AG04449 (cell line): ENCODE measurements at regions not wholly inside any gene's neighbourhood (a gene's known extent, or its start where the extent isn't known, plus 50 kb on each side); places are given as distances from the start of the nearest gene placed in this dataset.

Experiments used
- CTCF ChIA-PET: fragments of 350-600 bp; formaldehyde crosslinking; extraction: SDS; loops from one replicate; lab custom pipeline; 2021; ENCODE audit warnings: antibody characterized with exemption; lab: Yijun Ruan, JAX
- POLR2A ChIA-PET: fragments of 400-600, 350-600 bp; formaldehyde crosslinking; extraction: SDS; loops from one replicate; lab custom pipeline; 2020; ENCODE audit warnings: antibody characterized with exemption, inconsistent platforms; lab: Yijun Ruan, JAX
- DNase-seq: peaks from one replicate; pipeline ENCODE4 v3.0.0-alpha.2; 2010; ENCODE audit warnings: low read depth, low spot score
- H3K4me3 ChIP-seq: 2 replicates; pipeline ENCODE4 v1.5.1; 2011; ENCODE audit warnings: low read depth, mild to moderate bottlenecking, control low read depth, low read length
- CTCF ChIP-seq: IDR thresholded peaks from one replicate; pipeline ENCODE4 v1.5.1; 2011; ENCODE audit warnings: mild to moderate bottlenecking, moderate library complexity, low read length, control low read depth, inconsistent platforms; ENCODE audit not compliant: insufficient read depth; ENCODE audit errors: missing control alignments

- DNase-seq = no peak
- POLR2A ChIA-PET = no interaction called here
These were observed 88.5 kb upstream of the FIBIN start for GRCh38 chr11:26905368-26905767.

GRCh38 chr11:26909515-26909914, 84.4 kb upstream of the FIBIN start:
- H3K4me3 ChIP-seq = no peak overlapping the region
- no peak for TF ChIP-seq CTCF
- DNase-seq = no peak
- ChIA-PET CTCF (interaction anchor here (0.9 kb wide), 1 partner anchor 249 kb away, joined by 3 read pairs; no protein-coding TSS in a partner anchor), POLR2A (no interaction called here)

More at GRCh38 chr11:26905368-26905767, 88.5 kb upstream of the FIBIN start:
- TF ChIP-seq CTCF = no peak
- no peak overlapping the region for H3K4me3 ChIP-seq
- CTCF ChIA-PET = no interaction called here

- no peak overlapping the region for H3K4me3 ChIP-seq
- POLR2A ChIA-PET = interaction anchor here (0.7 kb wide), 1 partner anchor 37 kb away, joined by 3 read pairs; no protein-coding TSS in a partner anchor
- CTCF ChIA-PET = interaction anchor here (0.9 kb wide), 1 partner anchor 248 kb away, joined by 3 read pairs; no protein-coding TSS in a partner anchor
- TF ChIP-seq CTCF = no peak
- no peak for DNase-seq
These were observed 83.8 kb upstream of the FIBIN start for GRCh38 chr11:26909991-26910591.

GRCh38 chr11:26914968-26915367, 78.9 kb upstream of the FIBIN start:
- POLR2A ChIA-PET = no interaction called here
- CTCF ChIA-PET = no interaction called here
- no peak for TF ChIP-seq CTCF
- no peak for DNase-seq
- no peak overlapping the region for H3K4me3 ChIP-seq

GRCh38 chr11:26916805-26917204, 77.1 kb upstream of the FIBIN start:
- ChIA-PET CTCF (no interaction called here), POLR2A (no interaction called here)
- no peak for TF ChIP-seq CTCF

GRCh38 chr11:26928582-26928981, 65.3 kb upstream of the FIBIN start:
- CTCF ChIA-PET = interaction anchor here (1.0 to 1.3 kb wide), 3 partner anchors 20 to 196 kb away, joined by 3 read pairs; no protein-coding TSS in a partner anchor
- TF ChIP-seq CTCF = no peak
- no peak for DNase-seq
- no peak overlapping the region for H3K4me3 ChIP-seq
- POLR2A ChIA-PET = no interaction called here

More at GRCh38 chr11:26916805-26917204, 77.1 kb upstream of the FIBIN start:
- no peak overlapping the region for H3K4me3 ChIP-seq
- DNase-seq = no peak
